GM10266 (cell line): ENCODE measurements at regions not wholly inside any gene's neighbourhood (a gene's known extent, or its start where the extent isn't known, plus 50 kb on each side); places are given as distances from the start of the nearest gene placed in this dataset.

Source experiments
- DNase-seq: peaks from one replicate; pipeline ENCODE4 v3.0.0; 2012; ENCODE audit errors: extremely low spot score
- TF ChIP-seq, protein P1 (sequence below): IDR thresholded peaks from 2 replicates; pipeline ENCODE4 v1.5.1; 2012; ENCODE audit warnings: mild to moderate bottlenecking, low read depth; ENCODE audit not compliant: control insufficient read depth, insufficient read depth; ENCODE audit errors: missing control alignments

DNA sequence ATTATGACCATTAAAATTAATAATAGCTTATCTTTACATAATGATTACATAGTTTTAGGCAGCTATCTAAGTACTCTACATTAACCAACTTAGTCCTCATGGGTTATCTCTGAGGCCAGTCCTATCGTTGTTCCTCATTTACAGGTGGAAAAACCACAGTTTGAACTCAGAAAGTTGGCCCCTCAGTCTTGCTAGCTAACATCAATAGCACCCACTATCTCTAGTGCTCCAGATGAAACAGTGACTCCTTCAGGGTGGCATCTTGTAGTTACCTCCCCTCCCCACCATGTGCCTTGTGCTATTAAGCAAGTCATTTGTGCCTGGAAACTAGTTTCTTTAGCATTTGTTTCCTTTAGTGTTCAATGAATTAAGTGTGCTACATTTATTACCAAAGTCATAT, 1086.7 kb downstream of the EFNB2 start:
- TF ChIP-seq, protein P1, sequence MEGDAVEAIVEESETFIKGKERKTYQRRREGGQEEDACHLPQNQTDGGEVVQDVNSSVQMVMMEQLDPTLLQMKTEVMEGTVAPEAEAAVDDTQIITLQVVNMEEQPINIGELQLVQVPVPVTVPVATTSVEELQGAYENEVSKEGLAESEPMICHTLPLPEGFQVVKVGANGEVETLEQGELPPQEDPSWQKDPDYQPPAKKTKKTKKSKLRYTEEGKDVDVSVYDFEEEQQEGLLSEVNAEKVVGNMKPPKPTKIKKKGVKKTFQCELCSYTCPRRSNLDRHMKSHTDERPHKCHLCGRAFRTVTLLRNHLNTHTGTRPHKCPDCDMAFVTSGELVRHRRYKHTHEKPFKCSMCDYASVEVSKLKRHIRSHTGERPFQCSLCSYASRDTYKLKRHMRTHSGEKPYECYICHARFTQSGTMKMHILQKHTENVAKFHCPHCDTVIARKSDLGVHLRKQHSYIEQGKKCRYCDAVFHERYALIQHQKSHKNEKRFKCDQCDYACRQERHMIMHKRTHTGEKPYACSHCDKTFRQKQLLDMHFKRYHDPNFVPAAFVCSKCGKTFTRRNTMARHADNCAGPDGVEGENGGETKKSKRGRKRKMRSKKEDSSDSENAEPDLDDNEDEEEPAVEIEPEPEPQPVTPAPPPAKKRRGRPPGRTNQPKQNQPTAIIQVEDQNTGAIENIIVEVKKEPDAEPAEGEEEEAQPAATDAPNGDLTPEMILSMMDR, result no peak
- no peak for DNase-seq

DNA sequence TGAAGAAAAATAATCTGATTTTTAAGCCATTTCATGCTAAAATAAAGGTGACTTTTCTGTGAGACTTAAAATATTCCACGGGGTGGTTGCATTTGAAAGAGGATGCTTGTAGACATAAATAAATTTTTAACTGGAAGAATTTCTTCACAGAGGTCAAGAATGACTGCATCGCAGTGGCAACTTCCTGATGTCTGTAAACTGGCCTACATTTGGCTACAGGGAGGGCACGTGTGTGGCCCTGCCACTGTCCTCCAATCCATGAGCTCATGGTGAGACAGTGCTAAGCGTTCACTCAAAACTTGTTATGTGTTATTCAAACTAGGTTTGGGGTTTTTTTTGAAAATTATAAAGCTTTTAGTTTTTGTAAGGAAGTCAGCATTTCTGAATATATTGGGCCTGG, 1089.3 kb downstream of the EFNB2 start:
- DNase-seq, result no peak
- TF ChIP-seq, protein P1, result no peak

DNA sequence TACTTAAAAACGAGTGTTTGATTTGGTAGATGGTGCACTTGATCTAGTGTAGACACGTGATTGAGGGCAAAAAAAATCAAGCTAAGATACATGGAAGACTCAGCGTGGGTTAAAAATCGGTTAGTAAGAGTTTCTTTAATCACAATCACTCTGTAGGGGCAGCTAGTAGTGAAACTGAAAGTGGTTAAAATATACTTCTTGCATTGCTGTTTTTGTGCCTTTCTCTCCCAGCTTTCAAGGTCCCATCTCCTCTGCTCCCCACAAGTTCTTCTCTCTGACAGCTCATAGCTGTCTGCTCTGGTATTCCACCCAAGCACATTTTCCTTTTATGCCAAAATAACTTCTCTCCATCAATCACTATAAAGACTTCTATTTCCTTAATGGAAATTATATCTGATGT, 1089.7 kb downstream of the EFNB2 start:
- TF ChIP-seq, protein P1, result no peak
- no peak for DNase-seq

DNA sequence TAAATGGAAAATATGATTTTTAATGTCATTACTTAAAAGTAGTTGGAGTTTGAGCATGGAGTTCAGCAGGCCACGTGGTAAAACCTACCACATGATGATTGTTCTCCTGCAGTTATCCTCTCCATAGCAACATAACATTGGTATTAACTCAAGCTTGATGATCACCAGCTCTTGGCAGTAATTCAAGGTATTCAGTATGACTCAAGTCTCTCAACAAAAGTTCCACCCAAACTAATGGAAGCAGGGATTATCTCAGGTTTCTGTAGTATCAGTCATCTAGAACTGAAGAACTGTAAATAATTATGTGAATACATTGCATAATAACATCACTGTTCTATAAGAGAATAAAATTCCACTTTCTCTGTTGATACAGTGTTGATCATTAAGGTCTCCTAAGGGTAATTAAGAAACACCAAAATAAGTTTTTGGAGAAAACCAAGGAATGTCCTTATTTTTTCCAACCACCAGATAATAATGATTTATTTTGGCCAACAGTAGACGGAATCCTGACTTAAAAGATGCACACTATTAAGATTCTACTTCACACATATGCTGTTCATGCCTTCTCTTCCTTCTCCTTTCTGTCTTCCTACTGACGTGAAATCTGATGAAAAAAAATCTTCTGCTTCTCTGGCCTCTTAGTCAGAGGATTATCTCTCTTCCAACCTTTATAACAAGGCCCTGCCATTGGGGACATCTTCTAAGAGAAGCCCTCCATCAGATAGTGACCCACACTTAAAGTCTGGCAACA, 1092.3 kb downstream of the EFNB2 start:
- DNase-seq, result no peak
- TF ChIP-seq, protein P1, result no peak

DNA sequence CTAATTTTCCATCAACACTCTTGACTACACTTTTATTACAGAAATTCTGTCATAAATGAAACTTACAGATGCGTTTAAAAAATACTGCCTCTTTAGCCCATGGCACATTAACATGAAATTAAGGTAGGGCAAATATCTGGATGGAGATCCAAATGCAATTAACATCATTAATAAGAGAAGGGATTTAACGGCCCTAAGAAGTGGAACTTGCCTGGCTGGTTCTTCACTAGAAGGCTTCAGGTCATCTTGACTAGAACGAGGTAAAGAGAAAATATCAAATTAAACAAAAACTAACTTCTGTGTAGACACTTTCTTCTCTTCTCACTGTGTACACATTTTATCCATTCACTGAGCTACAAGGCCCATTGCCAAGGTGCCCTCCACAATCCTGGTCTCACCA, 1093.4 kb downstream of the EFNB2 start:
- TF ChIP-seq, protein P1, result no peak
- DNase-seq, result no peak

DNA sequence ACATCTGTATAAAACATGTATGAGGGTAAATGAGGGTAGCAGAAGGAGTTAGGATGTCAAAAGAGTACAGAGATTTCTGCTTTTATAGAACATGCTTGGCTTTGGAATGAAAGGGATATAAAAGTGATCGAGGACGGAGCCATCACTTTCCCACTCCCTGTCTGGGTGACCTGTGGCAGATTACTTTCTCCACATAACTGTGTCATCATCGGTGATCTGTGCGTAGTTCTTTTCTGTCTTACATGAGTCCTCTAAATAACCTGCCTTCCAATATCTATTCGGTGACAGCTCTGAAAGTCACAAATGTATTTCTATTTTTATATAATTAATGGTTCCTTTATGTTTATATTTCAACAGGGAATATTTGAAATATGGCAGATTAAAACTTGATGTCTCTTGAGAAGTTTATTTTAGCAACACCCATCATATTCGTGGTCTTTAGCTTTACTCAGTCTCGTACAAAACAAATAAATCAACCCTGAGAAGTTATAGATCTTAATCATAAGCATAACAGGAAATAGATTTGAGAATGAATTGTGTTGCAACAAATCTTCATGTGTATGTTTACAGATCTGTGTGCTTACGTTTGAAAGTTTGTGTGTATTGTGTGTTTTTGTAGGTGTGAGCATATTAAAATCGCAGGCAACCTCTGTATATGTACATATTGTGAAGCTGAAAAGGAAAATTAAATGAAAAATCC, 1094.3 kb downstream of the EFNB2 start:
- DNase-seq, result no peak
- TF ChIP-seq, protein P1, result no peak

DNA sequence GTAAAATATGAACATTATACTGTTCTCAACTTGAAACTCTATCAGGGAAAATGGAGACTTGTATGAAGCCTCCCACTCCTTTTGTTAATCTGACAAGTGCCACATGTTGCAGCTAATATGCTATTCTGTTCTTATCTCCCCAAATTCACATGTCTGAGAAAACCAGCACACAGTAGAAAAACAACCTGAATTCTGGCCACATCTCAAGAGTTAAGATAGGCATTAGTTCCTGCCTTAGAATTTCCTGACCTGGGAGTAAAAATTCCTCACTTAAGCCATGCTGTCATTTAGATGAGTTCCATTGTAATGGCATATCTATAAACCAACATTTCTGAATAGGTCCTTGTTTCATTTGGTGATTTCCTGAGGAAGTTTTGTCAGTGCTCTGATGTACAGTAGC, 1098.5 kb downstream of the EFNB2 start:
- TF ChIP-seq, protein P1, result no peak
- DNase-seq, result no peak
